Fibroblast of lung (primary cell): ENCODE measurements at regions not wholly inside any gene's neighbourhood (a gene's known extent, or its start where the extent isn't known, plus 50 kb on each side); places are given as distances from the start of the nearest gene placed in this dataset.

Experiments used
- DNase-seq, 2 donors: peaks; one replicate each; pipeline versions ENCODE4 v3.0.0 to v3.0.0-alpha.2; 2010; ENCODE audit warnings: low read depth in 2 of 2
- H2AFZ ChIP-seq: 2 replicates; pipeline ENCODE4 v1.5.1; 2012; ENCODE audit warnings: low read length, control low read depth, inconsistent platforms
- H3K27ac ChIP-seq: 2 replicates; pipeline ENCODE4 v1.5.1; 2011; ENCODE audit warnings: low read length, control low read depth; ENCODE audit not compliant: insufficient read depth
- H3K27me3 ChIP-seq: 2 replicates; pipeline ENCODE4 v1.5.1; 2011; ENCODE audit warnings: mild to moderate bottlenecking, low read length; ENCODE audit not compliant: control insufficient read depth, insufficient read depth
- H3K36me3 ChIP-seq: 2 replicates; pipeline ENCODE4 v1.5.1; 2011; ENCODE audit warnings: low read length; ENCODE audit not compliant: control insufficient read depth, insufficient read depth
- H3K4me1 ChIP-seq: 2 replicates; pipeline ENCODE4 v1.5.1; 2011; ENCODE audit warnings: low read length; ENCODE audit not compliant: control insufficient read depth, insufficient read depth; ENCODE audit errors: extremely low read depth
- H3K4me2 ChIP-seq: 2 replicates; pipeline ENCODE4 v1.5.1; 2011; ENCODE audit warnings: low read length, control low read depth; ENCODE audit not compliant: insufficient read depth; ENCODE audit errors: extremely low read depth
- H3K4me3 ChIP-seq, 4 experiments: fragments of 200-600 bp in 1 of 4; sonication (generic) in 1 of 4; replicated peaks in 1 of 4; 2 replicates each; pipeline ENCODE4 v1.5.1; 2011 to 2016; ENCODE audit warnings: low read length in 4 of 4, low read depth in 3 of 4, mild to moderate bottlenecking in 3 of 4, control low read depth in 2 of 4, inconsistent platforms in 1 of 4, mixed read lengths in 1 of 4; ENCODE audit not compliant: insufficient read depth in 1 of 4; ENCODE audit errors: control extremely low read depth in 1 of 4
- H3K79me2 ChIP-seq: 2 replicates; pipeline ENCODE4 v1.5.1; 2012; ENCODE audit warnings: mild to moderate bottlenecking, low read length, inconsistent platforms; ENCODE audit not compliant: control insufficient read depth, insufficient read depth
- H3K9ac ChIP-seq: 2 replicates; pipeline ENCODE4 v1.5.1; 2011; ENCODE audit warnings: mild to moderate bottlenecking, low read length, control low read depth; ENCODE audit not compliant: insufficient read depth
- H3K9me3 ChIP-seq: 2 replicates; pipeline ENCODE4 v1.5.1; 2012; ENCODE audit warnings: low read depth, low read length; ENCODE audit not compliant: control insufficient read depth, insufficient read depth
- H4K20me1 ChIP-seq: 2 replicates; pipeline ENCODE4 v1.5.1; 2011; ENCODE audit warnings: low read length; ENCODE audit not compliant: control insufficient read depth, insufficient read depth; ENCODE audit errors: extremely low read depth
- EZH2 ChIP-seq: IDR thresholded peaks from 2 replicates; pipeline ENCODE4 v1.5.1; 2012; ENCODE audit warnings: low read length, control low read depth, mild to moderate bottlenecking; ENCODE audit errors: missing control alignments
- TF ChIP-seq, protein P1 (sequence below), 2 donors: IDR thresholded peaks in 1 of 2; conservative IDR thresholded peaks in 1 of 2; 1 replicate in 1 of 2; 2 replicates in 1 of 2; pipeline ENCODE4 v1.5.1; 2011 to 2012; ENCODE audit warnings: low read length in 2 of 2, control low read depth in 1 of 2, inconsistent platforms in 1 of 2, low read depth in 1 of 2, mild to moderate bottlenecking in 1 of 2

DNA sequence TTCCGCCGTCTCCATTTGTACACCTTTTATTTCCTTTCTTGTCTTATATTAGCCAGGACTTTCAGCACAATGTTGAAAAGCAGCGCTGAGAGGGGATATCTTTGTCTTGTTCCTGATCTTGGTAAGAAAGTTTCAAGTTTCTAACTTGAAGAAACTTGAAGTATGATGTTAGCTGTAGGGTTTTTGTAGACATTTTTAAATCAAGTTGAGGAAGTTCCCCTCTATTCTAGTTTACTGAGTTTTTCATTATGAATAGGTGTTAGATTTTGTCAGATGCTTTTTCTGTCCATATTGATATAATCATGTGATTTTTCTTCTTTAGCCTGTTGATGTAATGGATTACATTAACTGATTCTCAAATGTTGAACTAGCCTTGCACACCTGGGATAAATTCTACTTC is 425.7 kb downstream of the PIK3R1 start:
- Histone ChIP-seq H3K27ac (no peak overlapping the region), H4K20me1 (no peaks in the 10 kb centered on the region), H3K4me1 (no peaks in the 10 kb centered on the region), H3K4me3 (no peak overlapping the region), H3K9ac (no peak overlapping the region), H3K27me3 (no peaks in the 10 kb centered on the region), H3K9me3 (no peaks in the 10 kb centered on the region), H3K36me3 (no peaks in the 10 kb centered on the region), H3K79me2 (no peaks in the 10 kb centered on the region), H3K4me2 (no peak overlapping the region), H2AFZ (no peak overlapping the region)
- DNase-seq, result no peak
- TF ChIP-seq EZH2, result no peak
- TF ChIP-seq, protein P1, sequence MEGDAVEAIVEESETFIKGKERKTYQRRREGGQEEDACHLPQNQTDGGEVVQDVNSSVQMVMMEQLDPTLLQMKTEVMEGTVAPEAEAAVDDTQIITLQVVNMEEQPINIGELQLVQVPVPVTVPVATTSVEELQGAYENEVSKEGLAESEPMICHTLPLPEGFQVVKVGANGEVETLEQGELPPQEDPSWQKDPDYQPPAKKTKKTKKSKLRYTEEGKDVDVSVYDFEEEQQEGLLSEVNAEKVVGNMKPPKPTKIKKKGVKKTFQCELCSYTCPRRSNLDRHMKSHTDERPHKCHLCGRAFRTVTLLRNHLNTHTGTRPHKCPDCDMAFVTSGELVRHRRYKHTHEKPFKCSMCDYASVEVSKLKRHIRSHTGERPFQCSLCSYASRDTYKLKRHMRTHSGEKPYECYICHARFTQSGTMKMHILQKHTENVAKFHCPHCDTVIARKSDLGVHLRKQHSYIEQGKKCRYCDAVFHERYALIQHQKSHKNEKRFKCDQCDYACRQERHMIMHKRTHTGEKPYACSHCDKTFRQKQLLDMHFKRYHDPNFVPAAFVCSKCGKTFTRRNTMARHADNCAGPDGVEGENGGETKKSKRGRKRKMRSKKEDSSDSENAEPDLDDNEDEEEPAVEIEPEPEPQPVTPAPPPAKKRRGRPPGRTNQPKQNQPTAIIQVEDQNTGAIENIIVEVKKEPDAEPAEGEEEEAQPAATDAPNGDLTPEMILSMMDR (conservative IDR thresholded peaks at IDR 0.05 in 1 of 2, IDR thresholded peaks at IDR 0.05 in 1 of 2; ENCODE audit: low read depth in 1 of 2, low read length in 2 of 2), result no peak

DNA sequence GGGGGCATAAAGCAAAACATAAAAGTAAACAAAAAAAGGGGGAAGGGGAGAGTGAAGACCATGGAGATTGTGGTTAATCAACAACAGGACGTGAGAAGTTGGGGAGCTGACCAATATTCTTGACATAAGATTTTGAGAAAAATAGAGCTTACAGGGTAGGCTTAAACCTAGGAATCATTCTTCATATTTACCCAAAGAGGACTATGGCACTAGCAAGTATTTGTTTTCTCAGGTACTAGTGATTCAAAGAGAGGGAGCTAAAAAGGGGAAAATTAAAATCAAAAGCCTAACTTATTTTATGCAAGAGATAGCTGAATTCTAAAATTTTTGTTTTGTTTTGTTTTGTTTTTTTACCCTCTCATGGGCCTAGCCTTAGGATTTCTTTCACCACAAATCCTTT is 427.5 kb downstream of the PIK3R1 start:
- no peaks in the 10 kb centered on the region for H3K4me1 ChIP-seq
- H3K27me3 ChIP-seq, result peaks cover 2% of the 10 kb centered on the region
- H3K79me2 ChIP-seq, result no peaks in the 10 kb centered on the region

DNA sequence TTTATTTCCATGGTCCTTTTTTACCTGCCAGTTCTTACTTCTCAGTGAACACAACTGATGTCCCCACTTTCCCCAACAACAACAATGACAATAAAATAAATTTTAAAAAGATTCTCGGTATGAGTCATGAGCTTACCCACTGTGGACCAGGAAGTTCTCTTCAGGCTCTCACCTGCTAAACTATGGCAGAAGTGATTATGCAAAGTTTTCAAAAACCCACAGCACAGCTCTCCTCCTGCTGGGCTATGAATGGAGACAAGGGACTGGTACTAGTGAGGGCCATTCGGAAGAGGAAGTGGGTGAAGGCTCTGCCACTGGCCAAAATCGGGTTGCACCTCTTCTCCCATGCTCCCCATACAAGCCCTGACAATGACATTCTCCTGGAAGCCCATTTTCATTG is 429.4 kb downstream of the PIK3R1 start:
- no peak overlapping the region for H3K9ac ChIP-seq
- H3K27ac ChIP-seq, result no peak overlapping the region
- H3K4me3 ChIP-seq, result no peak overlapping the region
- H3K4me2 ChIP-seq, result no peak overlapping the region
- H3K79me2 ChIP-seq, result no peaks in the 10 kb centered on the region
- TF ChIP-seq EZH2, result no peak
- TF ChIP-seq, protein P1 (conservative IDR thresholded peaks at IDR 0.05 in 1 of 2, IDR thresholded peaks at IDR 0.05 in 1 of 2; ENCODE audit: low read depth in 1 of 2, low read length in 2 of 2), result no peak
- H3K4me1 ChIP-seq, result no peaks in the 10 kb centered on the region
- H3K27me3 ChIP-seq, result peaks cover 2% of the 10 kb centered on the region
- no peaks in the 10 kb centered on the region for H3K36me3 ChIP-seq
- H3K9me3 ChIP-seq, result no peaks in the 10 kb centered on the region
- no peak for DNase-seq
- H2AFZ ChIP-seq, result no peak overlapping the region
- H4K20me1 ChIP-seq, result no peaks in the 10 kb centered on the region

More for the DNA sequence above, 427.5 kb downstream of the PIK3R1 start:
- Histone ChIP-seq H3K36me3 (no peaks in the 10 kb centered on the region), H3K27ac (no peak overlapping the region), H3K4me2 (no peak overlapping the region), H4K20me1 (no peaks in the 10 kb centered on the region), H2AFZ (no peak overlapping the region), H3K9me3 (no peaks in the 10 kb centered on the region), H3K4me3 (no peak overlapping the region), H3K9ac (no peak overlapping the region)
- no peak for DNase-seq
- TF ChIP-seq, protein P1 (conservative IDR thresholded peaks at IDR 0.05 in 1 of 2, IDR thresholded peaks at IDR 0.05 in 1 of 2; ENCODE audit: low read depth in 1 of 2, low read length in 2 of 2), result no peak
- TF ChIP-seq EZH2, result no peak
